NCI-H524 (cell line): ENCODE measurements at regions not wholly inside any gene's neighbourhood (a gene's known extent, or its start where the extent isn't known, plus 50 kb on each side); places are given as distances from the start of the nearest gene placed in this dataset.

Experiments
- DNase-seq, 2 experiments: peaks; one replicate each; lab custom pipeline; 2025; lab: John Stamatoyannopoulos, UW

GRCh38 chr16:86215233-86215978 is 294.9 kb upstream of the FOXF1 start:
- DNase-seq = no peak

- DNase-seq = no peak
These were observed 294.2 kb upstream of the FOXF1 start for GRCh38 chr16:86215979-86216585.

- DNase-seq = no peak
These were observed 293.7 kb upstream of the FOXF1 start for GRCh38 chr16:86216591-86216990.

- DNase-seq = no peak
These were observed 293.1 kb upstream of the FOXF1 start for GRCh38 chr16:86217001-86217890.

DNA sequence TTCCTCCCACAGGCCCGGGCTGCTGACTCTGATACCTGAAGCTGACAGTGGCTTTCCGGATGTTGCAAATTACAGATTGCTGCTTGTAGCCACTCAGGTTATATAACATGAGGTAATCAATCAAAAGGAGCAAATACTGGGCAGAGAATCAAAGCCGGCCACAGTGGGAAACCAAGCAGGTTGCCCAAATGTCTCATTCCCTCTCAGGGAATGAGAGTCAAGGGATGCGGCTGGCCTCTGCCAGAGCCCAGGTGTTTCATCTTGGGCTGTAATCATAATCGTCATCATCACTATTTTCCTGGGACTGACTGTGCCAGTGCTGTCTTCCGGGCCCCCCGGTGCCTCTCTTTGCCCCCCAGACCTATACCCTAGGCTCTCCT is 292.4 kb upstream of the FOXF1 start:
- no peak for DNase-seq

DNA sequence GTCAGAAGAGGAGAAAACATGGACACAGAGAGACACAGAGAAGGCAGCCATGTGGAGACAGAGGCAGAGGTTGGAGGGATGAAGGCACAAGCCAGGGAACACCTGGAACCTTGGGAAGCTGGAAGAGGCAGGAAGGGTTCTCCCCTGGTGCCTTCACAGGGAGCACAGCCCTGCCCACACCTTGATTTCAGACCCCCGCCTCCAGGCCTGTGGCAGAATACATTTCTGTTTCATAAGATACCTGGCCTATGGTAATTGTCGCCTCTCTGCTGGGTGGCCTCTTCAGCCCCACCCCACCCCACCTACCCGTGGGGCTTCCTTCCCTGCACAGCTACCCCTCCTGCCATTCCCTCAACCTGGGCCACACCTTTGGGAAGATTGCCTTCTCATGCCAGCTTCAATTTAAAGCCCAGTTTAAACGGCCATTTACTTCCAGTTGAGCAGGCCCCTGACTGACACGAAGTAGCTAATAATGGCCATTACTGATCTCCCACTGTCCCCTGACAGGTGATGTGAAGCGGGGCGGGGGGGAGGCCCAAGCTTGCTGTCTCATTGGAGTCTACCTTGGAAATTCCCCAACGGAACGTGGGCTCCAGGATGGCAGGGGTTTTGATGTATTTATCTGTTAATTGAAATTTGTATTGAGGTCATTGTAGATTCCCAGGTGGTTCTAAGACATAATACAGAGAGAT is 291.7 kb upstream of the FOXF1 start:
- DNase-seq = no peak

GRCh38 chr16:86219655-86220445 is 290.5 kb upstream of the FOXF1 start:
- no peak for DNase-seq

- no peak for DNase-seq
These were observed 289.8 kb upstream of the FOXF1 start for GRCh38 chr16:86220561-86220960.

DNA sequence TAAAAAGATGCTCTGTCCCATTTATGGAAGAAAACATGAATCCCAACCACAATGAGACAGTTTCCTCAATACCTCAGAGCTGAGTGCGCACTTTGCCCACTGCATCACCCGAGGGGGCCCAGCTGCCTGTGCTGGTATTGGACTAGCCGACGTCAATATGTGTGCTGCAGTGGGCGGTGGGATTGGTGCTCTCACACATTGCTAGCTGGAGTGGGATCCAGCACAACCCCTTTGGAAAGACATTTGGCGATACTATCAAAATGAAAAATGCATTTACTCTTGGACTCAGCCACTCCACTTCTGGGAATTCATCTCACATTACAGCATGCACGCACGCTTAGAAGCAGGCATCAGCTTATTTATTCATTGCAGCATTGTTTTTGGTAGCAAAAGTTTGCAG is 289.2 kb upstream of the FOXF1 start:
- DNase-seq = no peak

DNA sequence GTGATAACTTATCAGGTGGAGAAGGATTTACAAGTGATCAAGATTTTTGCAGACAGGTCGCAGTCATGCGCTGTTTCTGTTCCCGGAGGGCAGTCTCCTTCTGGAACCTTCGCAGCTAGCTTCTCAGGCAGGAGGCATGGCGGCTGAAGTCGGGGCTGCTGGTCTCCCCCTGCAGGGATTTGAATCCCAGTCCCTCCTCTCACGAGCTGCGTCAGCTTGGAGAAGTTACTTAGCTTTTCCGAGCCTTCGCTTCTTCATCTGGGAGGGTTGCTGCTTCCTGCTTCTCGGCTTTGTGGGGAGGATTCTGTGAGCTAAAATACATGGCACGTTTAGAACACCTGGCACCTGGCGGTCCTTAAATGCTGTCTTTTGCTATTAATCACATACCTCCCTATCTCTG is 287.8 kb upstream of the FOXF1 start:
- no peak for DNase-seq

DNA sequence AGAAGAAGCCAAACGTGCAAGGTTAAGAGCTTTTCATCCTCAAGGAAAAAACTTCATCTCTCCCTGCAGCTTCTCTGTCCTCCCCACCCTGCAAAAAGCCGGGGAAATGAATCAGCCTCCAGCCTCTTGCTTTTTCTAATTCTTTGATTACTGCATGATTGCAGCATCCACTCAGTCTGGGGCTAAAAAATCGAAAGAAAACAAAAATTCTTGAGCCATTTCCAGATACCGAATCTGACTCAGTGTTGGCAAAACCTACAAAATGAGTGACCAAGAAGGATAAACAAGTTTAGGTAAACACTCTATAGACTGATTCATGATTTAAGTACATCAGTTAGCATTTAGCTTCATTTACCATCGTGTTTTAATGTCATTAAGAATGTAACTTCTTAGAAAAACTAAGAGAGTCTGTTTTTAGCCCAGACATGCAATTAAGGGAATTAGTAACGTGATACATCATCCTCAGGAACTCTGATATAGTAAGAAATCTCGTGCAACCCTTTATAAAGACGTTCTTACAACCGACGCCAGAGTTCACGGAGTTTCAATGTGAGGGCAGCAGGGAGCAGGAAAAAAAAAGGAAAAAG is 287.3 kb upstream of the FOXF1 start:
- no peak for DNase-seq

DNA sequence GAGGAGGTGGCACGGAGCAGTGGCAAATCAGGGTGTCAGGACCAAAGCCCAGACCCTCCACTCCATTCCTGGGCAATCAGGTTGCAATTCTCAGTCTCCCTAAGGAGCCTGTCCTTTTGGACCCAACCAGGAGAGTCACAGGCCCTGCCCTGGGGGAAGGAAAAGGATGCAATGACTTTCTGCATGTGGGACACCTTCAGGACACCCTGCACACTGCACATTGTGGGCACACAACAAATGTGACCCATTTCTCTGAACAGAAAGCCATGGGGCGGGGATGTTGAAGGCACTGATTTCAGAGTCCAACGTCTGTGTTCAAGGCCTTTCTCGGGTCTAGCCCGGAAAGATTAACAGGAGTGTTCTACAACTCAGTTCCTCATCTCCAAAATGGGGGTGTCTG is 286.2 kb upstream of the FOXF1 start:
- DNase-seq = no peak

GRCh38 chr16:86224629-86225028 is 285.7 kb upstream of the FOXF1 start:
- DNase-seq = no peak

GRCh38 chr16:86225905-86226371 is 284.4 kb upstream of the FOXF1 start:
- DNase-seq = no peak

GRCh38 chr16:86227041-86227440 is 283.3 kb upstream of the FOXF1 start:
- no peak for DNase-seq

- no peak for DNase-seq
These were observed 282.5 kb upstream of the FOXF1 start for GRCh38 chr16:86227801-86228200.

GRCh38 chr16:86228713-86229112 is 281.6 kb upstream of the FOXF1 start:
- DNase-seq = no peak

DNA sequence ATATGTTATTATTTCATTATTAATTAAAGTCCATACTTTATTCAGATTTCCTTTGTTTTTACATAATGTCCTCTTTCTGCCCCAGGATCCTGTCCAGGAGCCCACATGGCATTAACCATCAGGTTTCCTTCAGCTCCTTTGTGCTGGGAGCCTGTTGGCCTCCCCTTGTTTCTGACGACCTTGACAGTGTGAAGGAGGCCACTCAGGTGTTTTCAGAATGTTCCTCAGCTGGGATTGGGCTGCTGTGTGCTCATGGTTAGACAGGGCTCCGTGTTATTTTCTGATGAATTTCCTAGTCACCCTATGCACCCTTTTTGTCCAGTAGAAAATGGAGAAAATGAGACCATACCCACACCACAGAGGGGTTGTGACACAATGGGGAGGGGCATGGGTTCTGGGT is 281.0 kb upstream of the FOXF1 start:
- DNase-seq = no peak

DNA sequence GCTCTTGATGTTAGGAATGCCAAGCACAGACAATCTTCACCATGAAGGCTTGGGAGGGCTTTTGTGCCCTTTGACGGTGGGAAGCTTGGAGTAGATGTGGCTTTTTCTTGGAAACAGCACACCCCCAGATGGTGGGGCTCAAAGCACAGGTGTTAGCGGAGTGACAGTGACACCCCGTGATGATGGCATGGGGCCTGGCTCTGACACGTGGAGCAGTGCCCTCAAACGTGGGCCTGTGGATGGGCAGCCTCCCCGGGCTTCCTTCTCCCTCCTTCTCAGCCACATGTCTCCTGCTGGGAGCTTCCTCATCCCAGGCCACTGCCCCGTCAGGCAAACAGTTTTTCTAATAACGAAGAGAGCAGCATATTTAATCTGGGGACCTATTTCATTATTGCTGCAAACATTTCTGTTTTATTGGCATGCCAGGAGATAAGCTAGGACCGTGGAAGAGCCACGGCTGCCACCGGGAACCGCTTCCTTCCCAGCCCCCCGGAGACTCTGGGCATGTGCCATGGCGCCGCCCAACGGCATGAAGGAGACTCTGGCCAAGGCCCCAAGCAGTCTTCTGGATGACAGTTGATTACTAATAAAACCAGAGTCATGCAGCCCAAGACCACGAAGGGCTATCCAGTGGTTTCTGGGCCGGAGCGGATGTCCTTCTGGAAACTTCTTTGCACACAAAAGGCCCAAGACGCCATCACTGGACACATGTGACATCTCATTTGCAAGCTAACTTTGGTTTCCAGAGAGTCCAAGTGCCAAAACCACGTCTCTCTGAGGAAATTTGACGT is 280.3 kb upstream of the FOXF1 start:
- DNase-seq = no peak

DNA sequence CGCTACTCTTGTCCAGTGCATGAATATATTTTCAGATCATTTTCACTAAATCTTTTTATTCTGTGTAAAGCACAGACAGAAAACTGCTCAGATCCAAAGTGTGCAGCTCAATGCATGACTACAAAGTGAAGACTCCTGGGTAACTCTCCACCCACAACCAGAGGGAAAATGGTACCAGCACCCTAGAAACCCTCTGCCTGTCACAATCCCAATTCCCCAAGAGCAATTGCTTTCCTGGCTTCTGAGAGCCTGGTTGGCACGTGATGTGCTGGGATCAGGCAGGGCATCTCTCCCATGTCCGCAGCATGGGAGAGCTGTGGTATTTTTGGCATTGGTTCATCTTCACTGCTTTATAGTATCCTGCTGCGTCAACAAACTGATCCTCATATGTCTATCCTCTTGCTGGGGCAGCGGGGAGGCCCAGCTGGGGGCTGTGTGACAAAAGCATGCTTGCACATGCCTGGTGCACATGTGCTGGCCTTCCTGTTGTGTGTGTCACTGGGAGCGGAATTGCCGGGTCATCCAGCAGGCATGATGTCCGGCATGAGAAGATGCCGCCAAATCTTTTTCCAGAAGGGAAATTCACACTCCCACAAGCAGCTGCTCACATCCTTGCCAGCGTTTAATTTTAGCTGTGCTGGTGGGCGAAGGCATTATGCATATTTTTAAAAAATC is 278.9 kb upstream of the FOXF1 start:
- DNase-seq = no peak
